Colonic mucosa (tissue), 4 donors: ENCODE measurements at regions not wholly inside any gene's neighbourhood (a gene's known extent, or its start where the extent isn't known, plus 50 kb on each side); places are given as distances from the start of the nearest gene placed in this dataset.

ENCODE experiments used
- DNase-seq: peaks from one replicate; pipeline ENCODE4 v3.0.0-alpha.2; 2020
- H3K27ac ChIP-seq: fragments of 200-600 bp; one replicate; pipeline ENCODE4 v1.8.0; 2021
- H3K27me3 ChIP-seq: fragments of 200-600 bp; one replicate; pipeline ENCODE4 v1.8.0; 2021
- H3K36me3 ChIP-seq: fragments of 200-600 bp; one replicate; pipeline ENCODE4 v1.8.0; 2021
- H3K4me1 ChIP-seq: fragments of 200-600 bp; one replicate; pipeline ENCODE4 v1.8.0; 2021; ENCODE audit warnings: mild to moderate bottlenecking
- H3K4me3 ChIP-seq: fragments of 200-600 bp; one replicate; pipeline ENCODE4 v1.8.0; 2021
- H3K9ac ChIP-seq, 2 donors: one replicate each; pipeline ENCODE4 v1.7.0; 2013; ENCODE audit warnings: control low read depth in 2 of 2, low read depth in 2 of 2, low read length in 2 of 2
- H3K9me3 ChIP-seq: fragments of 200-600 bp; one replicate; pipeline ENCODE4 v1.8.0; 2021
- CTCF ChIP-seq: fragments of 200-600 bp; IDR thresholded peaks from one replicate; pipeline ENCODE4 v1.8.0; 2022; ENCODE audit warnings: antibody characterized with exemption, mild to moderate bottlenecking
- intact Hi-C: fragments of 100-400 bp; cut with DNase I; formaldehyde crosslinking; loops from one replicate; pipeline ENCODE4 v1.14.1; 2022
- donor health status: healthy.
- donor health status: DM: no; HTN: no; CAD: no.
- donor health status: DM: no; HTN: no; CAD: no.

GRCh38 chr15:53210653-53211052 lies 420.5 kb upstream of the ONECUT1 start:
- Histone ChIP-seq H3K9me3 (no peaks in the 10 kb centered on the region), H3K27me3 (no peaks in the 10 kb centered on the region), H3K9ac (no peak overlapping the region), H3K36me3 (no peaks in the 10 kb centered on the region), H3K4me3 (no peak overlapping the region), H3K4me1 (no peaks in the 10 kb centered on the region), H3K27ac (no peak overlapping the region)
- intact Hi-C loops, result no loop called here
- no peak for DNase-seq
- no peak for TF ChIP-seq CTCF

GRCh38 chr15:53209396-53210042 lies 419.4 kb upstream of the ONECUT1 start:
- no peaks in the 10 kb centered on the region for H3K36me3 ChIP-seq
- DNase-seq, result no peak
- H3K4me3 ChIP-seq, result no peak overlapping the region
- no peaks in the 10 kb centered on the region for H3K27me3 ChIP-seq
- H3K27ac ChIP-seq, result no peak overlapping the region
- intact Hi-C loops, result no loop called here
- no peak overlapping the region for H3K9ac ChIP-seq
- no peak for TF ChIP-seq CTCF
- no peaks in the 10 kb centered on the region for H3K4me1 ChIP-seq
- no peaks in the 10 kb centered on the region for H3K9me3 ChIP-seq

GRCh38 chr15:53208751-53209150 lies 418.6 kb upstream of the ONECUT1 start:
- TF ChIP-seq CTCF, result no peak
- H3K4me1 ChIP-seq, result no peaks in the 10 kb centered on the region
- H3K36me3 ChIP-seq, result no peaks in the 10 kb centered on the region
- no peak overlapping the region for H3K27ac ChIP-seq
- intact Hi-C loops, result no loop called here
- no peaks in the 10 kb centered on the region for H3K27me3 ChIP-seq
- no peaks in the 10 kb centered on the region for H3K9me3 ChIP-seq
- no peak for DNase-seq
- H3K4me3 ChIP-seq, result no peak overlapping the region
- no peak overlapping the region for H3K9ac ChIP-seq

GRCh38 chr15:53203454-53203853 lies 413.3 kb upstream of the ONECUT1 start:
- no peak for DNase-seq
- Histone ChIP-seq H3K9ac (no peak overlapping the region), H3K4me1 (no peaks in the 10 kb centered on the region), H3K27me3 (no peaks in the 10 kb centered on the region), H3K27ac (no peak overlapping the region), H3K36me3 (no peaks in the 10 kb centered on the region), H3K9me3 (no peaks in the 10 kb centered on the region), H3K4me3 (no peak overlapping the region)
- intact Hi-C loops, result no loop called here
- no peak for TF ChIP-seq CTCF

GRCh38 chr15:53202876-53203275 lies 412.7 kb upstream of the ONECUT1 start:
- intact Hi-C loops, result no loop called here
- Histone ChIP-seq H3K36me3 (no peaks in the 10 kb centered on the region), H3K4me3 (no peak overlapping the region), H3K4me1 (no peaks in the 10 kb centered on the region), H3K9ac (no peak overlapping the region), H3K9me3 (no peaks in the 10 kb centered on the region), H3K27ac (no peak overlapping the region), H3K27me3 (no peaks in the 10 kb centered on the region)
- no peak for TF ChIP-seq CTCF
- DNase-seq, result no peak
